Astrocyte of the spinal cord (primary cell): ENCODE measurements at regions not wholly inside any gene's neighbourhood (a gene's known extent, or its start where the extent isn't known, plus 50 kb on each side); places are given as distances from the start of the nearest gene placed in this dataset.

Experiments used
- DNase-seq: peaks from one replicate; pipeline ENCODE4 v3.0.0; 2011; ENCODE audit warnings: low read depth, low spot score
- H3K4me3 ChIP-seq: 2 replicates; pipeline ENCODE4 v1.5.1; 2011; ENCODE audit warnings: low read depth, mild to moderate bottlenecking, low read length, moderate library complexity
- CTCF ChIP-seq: IDR thresholded peaks from 2 replicates; pipeline ENCODE4 v1.5.1; 2012; ENCODE audit warnings: low read depth, mild to moderate bottlenecking, low read length, inconsistent platforms
- in situ Hi-C: cut with HindIII; loops from 2 replicates; pipeline ENCODE4 v1.10.0; 2017; ENCODE audit warnings: low sequenced_read_pairs

- in situ Hi-C loops = no loop called here
- no peak for TF ChIP-seq CTCF
- no peak overlapping the region for H3K4me3 ChIP-seq
Measured at GRCh38 chr13:86838411-86839120, 832.6 kb upstream of the SLITRK5 start.

DNA sequence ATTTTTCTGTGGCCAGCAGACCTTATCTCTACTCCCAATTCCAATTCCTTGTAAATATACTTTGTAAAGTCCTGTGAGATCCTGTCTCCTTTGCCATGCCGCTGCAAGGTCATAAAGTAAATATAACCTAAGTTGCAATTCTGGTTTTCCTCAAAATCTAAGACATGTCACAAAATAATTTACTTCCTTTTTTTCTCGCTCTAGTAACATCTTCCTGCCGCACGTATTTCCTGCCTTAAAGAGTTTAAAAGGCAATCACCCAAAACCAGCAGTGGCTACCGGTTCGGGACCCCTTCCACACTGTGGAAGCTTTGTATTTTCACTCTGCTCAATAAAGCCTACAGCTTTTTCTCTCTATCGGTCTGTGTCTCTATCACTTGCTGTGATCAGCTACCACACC is 832.0 kb upstream of the SLITRK5 start:
- H3K4me3 ChIP-seq = no peak overlapping the region
- in situ Hi-C loops = no loop called here
- DNase-seq = no peak
- no peak for TF ChIP-seq CTCF

More at GRCh38 chr13:86838411-86839120, 832.6 kb upstream of the SLITRK5 start:
- no peak for DNase-seq

- in situ Hi-C loops = no loop called here
- H3K4me3 ChIP-seq = no peak overlapping the region
- DNase-seq = no peak
- TF ChIP-seq CTCF = no peak
Measured at GRCh38 chr13:86840250-86841191, 830.6 kb upstream of the SLITRK5 start.

DNA sequence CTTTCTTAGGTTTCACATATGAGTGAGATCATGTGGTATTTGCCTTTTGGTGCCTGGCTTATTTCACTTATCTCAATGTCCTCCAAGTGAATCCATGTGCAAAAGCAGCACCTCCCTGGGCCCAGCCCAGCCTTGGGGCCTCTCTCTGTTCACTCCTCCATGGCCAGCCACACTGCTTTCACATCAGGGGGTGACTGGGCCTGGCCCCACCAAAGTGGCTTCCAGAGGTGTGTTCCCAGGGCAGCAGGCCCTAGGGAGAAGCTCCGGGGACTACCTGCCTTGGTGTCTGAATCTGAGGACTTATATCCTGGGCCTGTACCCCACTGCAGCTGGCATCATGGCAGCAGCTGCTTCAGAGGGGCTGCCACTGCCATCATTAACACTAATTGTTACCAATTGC is 829.9 kb upstream of the SLITRK5 start:
- no peak overlapping the region for H3K4me3 ChIP-seq
- DNase-seq = no peak
- in situ Hi-C loops = no loop called here
- TF ChIP-seq CTCF = no peak

- in situ Hi-C loops = no loop called here
- H3K4me3 ChIP-seq = no peak overlapping the region
- DNase-seq = peak; percentile 47
- TF ChIP-seq CTCF = no peak
Measured at GRCh38 chr13:86846501-86846900, 824.7 kb upstream of the SLITRK5 start.

DNA sequence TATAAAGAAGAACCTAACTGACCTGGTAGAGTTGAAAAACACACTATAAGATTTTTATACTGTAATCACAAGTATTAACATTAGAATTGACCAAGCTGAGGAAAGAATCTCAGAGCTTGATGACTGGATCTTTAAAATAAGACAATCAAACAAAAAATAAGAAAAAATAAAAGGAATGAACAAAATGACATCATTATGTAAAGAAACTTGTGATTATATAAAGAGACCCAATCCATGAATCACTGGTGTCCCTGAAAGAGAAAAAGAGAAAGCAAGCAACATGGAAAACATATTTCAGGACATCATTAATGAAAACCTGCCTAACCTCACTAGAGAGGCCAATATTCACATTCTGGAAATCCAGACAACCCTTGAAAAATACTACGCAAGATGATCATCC is 822.5 kb upstream of the SLITRK5 start:
- in situ Hi-C loops = no loop called here
- no peak for DNase-seq
- no peak for TF ChIP-seq CTCF

More for the DNA sequence above, 822.5 kb upstream of the SLITRK5 start:
- no peak overlapping the region for H3K4me3 ChIP-seq
